Gastrocnemius medialis (tissue), 4 donors: ENCODE measurements at regions not wholly inside any gene's neighbourhood (a gene's known extent, or its start where the extent isn't known, plus 50 kb on each side); places are given as distances from the start of the nearest gene placed in this dataset.

Source experiments
- POLR2A ChIP-seq, 2 donors: fragments of 450-650 bp; IDR thresholded peaks; one replicate each; pipeline ENCODE4 v1.6.1; 2017; ENCODE audit warnings: antibody characterized with exemption in 2 of 2, mild to moderate bottlenecking in 2 of 2, moderate library complexity in 2 of 2
- TF ChIP-seq, protein P1 (sequence below), 5 experiments: fragments of 450-650 bp in 3 of 5; fragments of 200-600 bp in 2 of 5; sonication (generic) in 2 of 5; IDR thresholded peaks in 4 of 5; conservative IDR thresholded peaks in 1 of 5; 1 replicate in 4 of 5; 2 replicates in 1 of 5; pipeline ENCODE4 v1.5.1; 2016 to 2019; ENCODE audit warnings: antibody characterized with exemption in 5 of 5, mild to moderate bottlenecking in 3 of 5, moderate library complexity in 3 of 5

DNA sequence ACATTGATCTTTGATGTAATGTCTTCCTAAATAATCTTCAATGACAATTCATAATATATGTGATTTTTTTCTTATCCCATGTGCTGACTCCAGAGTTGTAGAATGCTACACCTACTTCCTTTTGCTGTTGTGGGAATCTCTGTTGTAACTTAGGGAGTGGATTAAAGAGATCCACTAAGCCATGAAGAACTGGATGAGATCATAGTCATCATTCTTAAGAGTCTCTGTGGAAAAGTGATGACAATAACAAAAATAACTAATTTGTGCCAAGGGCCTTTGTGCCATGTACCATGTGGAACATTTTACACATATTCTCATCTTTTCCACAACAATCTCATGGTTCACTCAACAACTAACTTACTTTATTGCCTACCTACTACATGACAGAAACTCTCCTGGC, 162.9 kb upstream of the PDZRN3 start:
- TF ChIP-seq, protein P1, sequence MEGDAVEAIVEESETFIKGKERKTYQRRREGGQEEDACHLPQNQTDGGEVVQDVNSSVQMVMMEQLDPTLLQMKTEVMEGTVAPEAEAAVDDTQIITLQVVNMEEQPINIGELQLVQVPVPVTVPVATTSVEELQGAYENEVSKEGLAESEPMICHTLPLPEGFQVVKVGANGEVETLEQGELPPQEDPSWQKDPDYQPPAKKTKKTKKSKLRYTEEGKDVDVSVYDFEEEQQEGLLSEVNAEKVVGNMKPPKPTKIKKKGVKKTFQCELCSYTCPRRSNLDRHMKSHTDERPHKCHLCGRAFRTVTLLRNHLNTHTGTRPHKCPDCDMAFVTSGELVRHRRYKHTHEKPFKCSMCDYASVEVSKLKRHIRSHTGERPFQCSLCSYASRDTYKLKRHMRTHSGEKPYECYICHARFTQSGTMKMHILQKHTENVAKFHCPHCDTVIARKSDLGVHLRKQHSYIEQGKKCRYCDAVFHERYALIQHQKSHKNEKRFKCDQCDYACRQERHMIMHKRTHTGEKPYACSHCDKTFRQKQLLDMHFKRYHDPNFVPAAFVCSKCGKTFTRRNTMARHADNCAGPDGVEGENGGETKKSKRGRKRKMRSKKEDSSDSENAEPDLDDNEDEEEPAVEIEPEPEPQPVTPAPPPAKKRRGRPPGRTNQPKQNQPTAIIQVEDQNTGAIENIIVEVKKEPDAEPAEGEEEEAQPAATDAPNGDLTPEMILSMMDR (IDR thresholded peaks at IDR 0.05 in 4 of 5, conservative IDR thresholded peaks at IDR 0.05 in 1 of 5): no peak
- no peak for TF ChIP-seq POLR2A (IDR thresholded peaks at IDR 0.05)
